ENCODE measurements at regions not wholly inside any gene's neighbourhood (a gene's known extent, or its start where the extent isn't known, plus 50 kb on each side); places are given as distances from the start of the nearest gene placed in this dataset.

- TF ChIP-seq, protein P1, sequence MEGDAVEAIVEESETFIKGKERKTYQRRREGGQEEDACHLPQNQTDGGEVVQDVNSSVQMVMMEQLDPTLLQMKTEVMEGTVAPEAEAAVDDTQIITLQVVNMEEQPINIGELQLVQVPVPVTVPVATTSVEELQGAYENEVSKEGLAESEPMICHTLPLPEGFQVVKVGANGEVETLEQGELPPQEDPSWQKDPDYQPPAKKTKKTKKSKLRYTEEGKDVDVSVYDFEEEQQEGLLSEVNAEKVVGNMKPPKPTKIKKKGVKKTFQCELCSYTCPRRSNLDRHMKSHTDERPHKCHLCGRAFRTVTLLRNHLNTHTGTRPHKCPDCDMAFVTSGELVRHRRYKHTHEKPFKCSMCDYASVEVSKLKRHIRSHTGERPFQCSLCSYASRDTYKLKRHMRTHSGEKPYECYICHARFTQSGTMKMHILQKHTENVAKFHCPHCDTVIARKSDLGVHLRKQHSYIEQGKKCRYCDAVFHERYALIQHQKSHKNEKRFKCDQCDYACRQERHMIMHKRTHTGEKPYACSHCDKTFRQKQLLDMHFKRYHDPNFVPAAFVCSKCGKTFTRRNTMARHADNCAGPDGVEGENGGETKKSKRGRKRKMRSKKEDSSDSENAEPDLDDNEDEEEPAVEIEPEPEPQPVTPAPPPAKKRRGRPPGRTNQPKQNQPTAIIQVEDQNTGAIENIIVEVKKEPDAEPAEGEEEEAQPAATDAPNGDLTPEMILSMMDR (IDR thresholded peaks at IDR 0.05 in 2 of 3, conservative IDR thresholded peaks at IDR 0.05 in 1 of 3; ENCODE audit: borderline replicate concordance in 1 of 3, insufficient read depth in 1 of 3, low read depth in 2 of 3, low read length in 2 of 3) = no peak
- TF ChIP-seq JUND (IDR thresholded peaks at IDR 0.05) (no peak), POLR2A (IDR thresholded peaks at IDR 0.05; ENCODE audit: borderline replicate concordance, extremely low read depth, insufficient read depth, insufficient read length) (no peak), SIN3A (IDR thresholded peaks at IDR 0.05; ENCODE audit: low read depth) (no peak), ELF1 (IDR thresholded peaks at IDR 0.05; ENCODE audit: borderline replicate concordance, low read depth) (no peak), ZFX (IDR thresholded peaks at IDR 0.05) (no peak), ZNF274 (IDR thresholded peaks at IDR 0.05; ENCODE audit: low read depth, low read length) (no peak), REST (IDR thresholded peaks at IDR 0.05; ENCODE audit: low read depth) (no peak), YY1 (IDR thresholded peaks at IDR 0.05; ENCODE audit: extremely low read depth, insufficient replicate concordance, low read depth, low read length) (peak; percentile 82), EZH2 (IDR thresholded peaks at IDR 0.05) (no peak)
- TF ChIP-seq, protein P2, sequence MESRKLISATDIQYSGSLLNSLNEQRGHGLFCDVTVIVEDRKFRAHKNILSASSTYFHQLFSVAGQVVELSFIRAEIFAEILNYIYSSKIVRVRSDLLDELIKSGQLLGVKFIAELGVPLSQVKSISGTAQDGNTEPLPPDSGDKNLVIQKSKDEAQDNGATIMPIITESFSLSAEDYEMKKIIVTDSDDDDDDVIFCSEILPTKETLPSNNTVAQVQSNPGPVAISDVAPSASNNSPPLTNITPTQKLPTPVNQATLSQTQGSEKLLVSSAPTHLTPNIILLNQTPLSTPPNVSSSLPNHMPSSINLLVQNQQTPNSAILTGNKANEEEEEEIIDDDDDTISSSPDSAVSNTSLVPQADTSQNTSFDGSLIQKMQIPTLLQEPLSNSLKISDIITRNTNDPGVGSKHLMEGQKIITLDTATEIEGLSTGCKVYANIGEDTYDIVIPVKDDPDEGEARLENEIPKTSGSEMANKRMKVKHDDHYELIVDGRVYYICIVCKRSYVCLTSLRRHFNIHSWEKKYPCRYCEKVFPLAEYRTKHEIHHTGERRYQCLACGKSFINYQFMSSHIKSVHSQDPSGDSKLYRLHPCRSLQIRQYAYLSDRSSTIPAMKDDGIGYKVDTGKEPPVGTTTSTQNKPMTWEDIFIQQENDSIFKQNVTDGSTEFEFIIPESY (IDR thresholded peaks at IDR 0.05; ENCODE audit: extremely low read depth, insufficient replicate concordance, low read length) = no peak
These were observed 148.6 kb upstream of the ZFP64 start for GRCh38 chr20:52340036-52340634.

All from HCT116 (cell line).